ENCODE measurements at regions not wholly inside any gene's neighbourhood (a gene's known extent, or its start where the extent isn't known, plus 50 kb on each side); places are given as distances from the start of the nearest gene placed in this dataset.

GRCh38 chr15:66986951-66987350 is 78.5 kb upstream of the SMAD3 start:
- H3K4me1 ChIP-seq (ENCODE audit: control insufficient read depth in 5 of 5, insufficient read depth in 5 of 5, low read length in 5 of 5): peaks cover 0 to 4% (median 0%) of the 10 kb centered on the region in 5 donors
- no peak overlapping the region for H3K27ac ChIP-seq (ENCODE audit: low read depth in 1 of 2, low read length in 1 of 2)
- peaks cover 0 to 3% (median 0%) of the 10 kb centered on the region in 4 donors for H3K9me3 ChIP-seq (ENCODE audit: control insufficient read depth in 4 of 4, insufficient read depth in 3 of 4, low read length in 3 of 4)
- WGBS, 2 donors: 93% methylated on average over 7 of the region's 7 CpGs
- H3K27me3 ChIP-seq (ENCODE audit: control insufficient read depth in 3 of 3, insufficient read depth in 3 of 3, low read length in 2 of 3): no peaks in the 10 kb centered on the region
- no peak for TF ChIP-seq CTCF (IDR thresholded peaks at IDR 0.05; ENCODE audit: control extremely low read depth, extremely low read depth)
- H3K4me3 ChIP-seq: no peak overlapping the region
- DNase-seq: no peak
- H3K9ac ChIP-seq (ENCODE audit: insufficient read depth in 1 of 2, low read length in 2 of 2): no peak overlapping the region
- H3K36me3 ChIP-seq (ENCODE audit: control insufficient read depth in 4 of 4, insufficient read depth in 4 of 4, low read length in 4 of 4): no peaks in the 10 kb centered on the region
- ATAC-seq (ENCODE audit: insufficient read depth, low FRiP score): no peak

GRCh38 chr15:66993090-66993489 is 72.3 kb upstream of the SMAD3 start:
- 83 to 90% methylated on average over 2 of the region's 2 CpGs for WGBS, 2 donors
- Histone ChIP-seq H3K4me3 (no peak overlapping the region), H3K4me1 (ENCODE audit: control insufficient read depth in 5 of 5, insufficient read depth in 5 of 5, low read length in 5 of 5) (peaks cover 0 to 3% (median 0%) of the 10 kb centered on the region in 5 donors), H3K27me3 (ENCODE audit: control insufficient read depth in 3 of 3, insufficient read depth in 3 of 3, low read length in 2 of 3) (no peaks in the 10 kb centered on the region), H3K9ac (ENCODE audit: insufficient read depth in 1 of 2, low read length in 2 of 2) (no peak overlapping the region), H3K36me3 (ENCODE audit: control insufficient read depth in 4 of 4, insufficient read depth in 4 of 4, low read length in 4 of 4) (no peaks in the 10 kb centered on the region), H3K9me3 (ENCODE audit: control insufficient read depth in 4 of 4, insufficient read depth in 3 of 4, low read length in 3 of 4) (no peaks in the 10 kb centered on the region), H3K27ac (ENCODE audit: low read depth in 1 of 2, low read length in 1 of 2) (no peak overlapping the region)
- DNase-seq (no peak), ATAC-seq (ENCODE audit: insufficient read depth, low FRiP score) (no peak)
- no peak for TF ChIP-seq CTCF (IDR thresholded peaks at IDR 0.05; ENCODE audit: control extremely low read depth, extremely low read depth)

- WGBS, 2 donors: 73 to 74% methylated on average over 12 of the region's 12 CpGs
- Histone ChIP-seq H3K27me3 (ENCODE audit: control insufficient read depth in 3 of 3, insufficient read depth in 3 of 3, low read length in 2 of 3) (no peaks in the 10 kb centered on the region), H3K4me3 (no peak overlapping the region), H3K4me1 (ENCODE audit: control insufficient read depth in 5 of 5, insufficient read depth in 5 of 5, low read length in 5 of 5) (peaks cover 0 to 3% (median 0%) of the 10 kb centered on the region in 5 donors), H3K27ac (ENCODE audit: low read depth in 1 of 2, low read length in 1 of 2) (no peak overlapping the region), H3K36me3 (ENCODE audit: control insufficient read depth in 4 of 4, insufficient read depth in 4 of 4, low read length in 4 of 4) (no peaks in the 10 kb centered on the region), H3K9ac (ENCODE audit: insufficient read depth in 1 of 2, low read length in 2 of 2) (no peak overlapping the region), H3K9me3 (ENCODE audit: control insufficient read depth in 4 of 4, insufficient read depth in 3 of 4, low read length in 3 of 4) (no peaks in the 10 kb centered on the region)
- no peak for TF ChIP-seq CTCF (IDR thresholded peaks at IDR 0.05; ENCODE audit: control extremely low read depth, extremely low read depth)
- ATAC-seq (ENCODE audit: insufficient read depth, low FRiP score) (no peak), DNase-seq (no peak)
Measured at GRCh38 chr15:66993874-66994696, 71.3 kb upstream of the SMAD3 start.
